HCT116 (cell line): ENCODE measurements at regions not wholly inside any gene's neighbourhood (a gene's known extent, or its start where the extent isn't known, plus 50 kb on each side); places are given as distances from the start of the nearest gene placed in this dataset.

Experiments used
- ATAC-seq: fragments of 200-7000 bp; cut with Tn5 transposase; 2 replicates; pipeline ENCODE4 v1.9.1; 2020; ENCODE audit warnings: mild to moderate bottlenecking, moderate library complexity
- BruUV-seq: library from RNA; stranded (reverse); fragments of 400-500 nt; replicated peaks from 2 replicates; lab custom pipeline; 2021; lab: Mats Ljungman, UMichigan
- CTCF ChIA-PET: fragments of 300-600 bp; sonication (Branson Sonifier 250); formaldehyde crosslinking; loops from one replicate; lab custom pipeline; 2021; ENCODE audit warnings: antibody characterized with exemption; lab: Charles Lee
- POLR2A ChIA-PET: fragments of 300-600, 350-600 bp; sonication (Branson Sonifier 250); formaldehyde crosslinking; loops from one replicate; lab custom pipeline; 2021; ENCODE audit warnings: antibody characterized with exemption; lab: Charles Lee
- RAD21 ChIA-PET, 2 experiments: fragments of 300-600 bp; sonication (Branson Sonifier 250); formaldehyde crosslinking; loops; one replicate each; lab custom pipeline; 2023; ENCODE audit warnings: low total read pairs in 2 of 2; ENCODE audit not compliant: uncharacterized antibody in 2 of 2, unreplicated experiment in 2 of 2, low non-redundant PET in 1 of 2; lab: Charles Lee
- DNase-seq: peaks from one replicate; pipeline ENCODE4 v3.0.0-alpha.2; 2010; ENCODE audit warnings: low read depth, low spot score
- H2AFZ ChIP-seq: fragments of 200-600 bp; shearing (Covaris generic), sonication (generic); 2 replicates; pipeline ENCODE4 v1.6.1; 2017; ENCODE audit warnings: low read depth, mixed run types, mixed read lengths, antibody characterized with exemption, low read length; ENCODE audit not compliant: poor library complexity, severe bottlenecking
- H3K27ac ChIP-seq: 2 replicates; pipeline ENCODE4 v1.5.1; 2012; ENCODE audit warnings: low read depth, low read length
- H3K27me3 ChIP-seq: fragments of 200-600 bp; sonication (generic); 2 replicates; pipeline ENCODE4 v1.6.1; 2016; ENCODE audit warnings: mixed run types, low read length, mixed read lengths; ENCODE audit not compliant: insufficient read depth
- H3K36me3 ChIP-seq, 2 experiments: fragments of 200-500 bp in 1 of 2; fragments of 200-600 bp in 1 of 2; sonication (Bioruptor generic) in 1 of 2; sonication (generic) in 1 of 2; 2 replicates each; pipeline versions ENCODE4 v1.5.1 to v1.6.1; 2014 to 2016; ENCODE audit warnings: low read length in 2 of 2, inconsistent platforms in 1 of 2, mixed read lengths in 1 of 2, mixed run types in 1 of 2; ENCODE audit not compliant: insufficient read depth in 2 of 2, control insufficient read depth in 1 of 2
- H3K4me1 ChIP-seq, 2 experiments: fragments of 200-600 bp in 1 of 2; sonication (generic) in 1 of 2; 2 replicates each; pipeline versions ENCODE4 v1.5.1 to v1.6.1; 2012 to 2017; ENCODE audit warnings: low read length in 2 of 2, inconsistent platforms in 1 of 2, mild to moderate bottlenecking in 1 of 2, mixed read lengths in 1 of 2, mixed run types in 1 of 2, moderate library complexity in 1 of 2; ENCODE audit not compliant: insufficient read depth in 2 of 2, control insufficient read depth in 1 of 2
- H3K4me2 ChIP-seq: fragments of 200-600 bp; sonication (generic); 2 replicates; pipeline ENCODE4 v1.6.1; 2017; ENCODE audit warnings: mixed run types, low read length, mixed read lengths
- H3K4me3 ChIP-seq, 2 experiments: fragments of 200-600 bp in 1 of 2; sonication (generic) in 1 of 2; replicated peaks in 1 of 2; 2 replicates each; pipeline ENCODE4 v1.5.1; 2011 to 2016; ENCODE audit warnings: low read length in 2 of 2, control low read depth in 1 of 2, low read depth in 1 of 2, mild to moderate bottlenecking in 1 of 2, mixed read lengths in 1 of 2, mixed run types in 1 of 2
- H3K79me2 ChIP-seq: fragments of 200-600 bp; sonication (generic); 2 replicates; pipeline ENCODE4 v1.6.1; 2017; ENCODE audit warnings: mild to moderate bottlenecking, mixed run types, low read length, moderate library complexity, mixed read lengths; ENCODE audit not compliant: insufficient read depth
- H3K9ac ChIP-seq: fragments of 200-600 bp; sonication (generic); 2 replicates; pipeline ENCODE4 v1.6.1; 2016; ENCODE audit warnings: low read length, mixed read lengths
- H3K9me2 ChIP-seq: fragments of 200-600 bp; sonication (generic), shearing (Covaris generic); 2 replicates; pipeline ENCODE4 v1.6.1; 2017; ENCODE audit warnings: mixed run types, mild to moderate bottlenecking, moderate library complexity; ENCODE audit not compliant: insufficient read depth
- H3K9me3 ChIP-seq, 2 experiments: fragments of 200-500 bp in 1 of 2; fragments of 200-600 bp in 1 of 2; sonication (Bioruptor generic) in 1 of 2; sonication (generic) in 1 of 2; 2 replicates each; pipeline ENCODE4 v1.6.1; 2014 to 2017; ENCODE audit warnings: low read length in 2 of 2, mixed read lengths in 2 of 2, inconsistent platforms in 1 of 2, low read depth in 1 of 2, mild to moderate bottlenecking in 1 of 2, mixed run types in 1 of 2, moderate library complexity in 1 of 2; ENCODE audit not compliant: control insufficient read depth in 1 of 2, insufficient read depth in 1 of 2
- H4K20me1 ChIP-seq: fragments of 200-600 bp; sonication (generic), shearing (Covaris generic); 2 replicates; pipeline ENCODE4 v1.6.1; 2017; ENCODE audit warnings: mixed run types, mild to moderate bottlenecking, moderate library complexity; ENCODE audit not compliant: insufficient read depth
- CTCF ChIP-seq, 3 experiments: fragments of 200-600 bp in 1 of 3; sonication (generic) in 1 of 3; IDR thresholded peaks in 2 of 3; conservative IDR thresholded peaks in 1 of 3; 2 replicates each; pipeline ENCODE4 v1.5.1; 2012 to 2017; ENCODE audit warnings: low read depth in 2 of 3, low read length in 2 of 3, antibody characterized with exemption in 1 of 3, borderline replicate concordance in 1 of 3, control low read depth in 1 of 3, mild to moderate bottlenecking in 1 of 3, mixed read lengths in 1 of 3, mixed run types in 1 of 3, moderate library complexity in 1 of 3; ENCODE audit not compliant: insufficient read depth in 1 of 3
- ELF1 ChIP-seq: IDR thresholded peaks from 2 replicates; pipeline ENCODE4 v1.6.1; 2012; ENCODE audit warnings: low read depth, borderline replicate concordance
- FOSL1 ChIP-seq: IDR thresholded peaks from 2 replicates; pipeline ENCODE4 v1.6.1; 2012; ENCODE audit warnings: low read depth
- POLR2AphosphoS5 ChIP-seq: IDR thresholded peaks from 2 replicates; pipeline ENCODE4 v1.6.1; 2011; ENCODE audit warnings: mild to moderate bottlenecking, low read depth, low read length, moderate library complexity
- REST ChIP-seq: IDR thresholded peaks from 2 replicates; pipeline ENCODE4 v1.6.1; 2012; ENCODE audit warnings: low read depth
- TCF7L2 ChIP-seq: IDR thresholded peaks from 2 replicates; pipeline ENCODE4 v1.7.0; 2011; ENCODE audit warnings: borderline replicate concordance, inconsistent platforms; ENCODE audit not compliant: insufficient read depth, insufficient read length; ENCODE audit errors: extremely low read depth
- YY1 ChIP-seq: IDR thresholded peaks from 2 replicates; pipeline ENCODE4 v1.6.1; 2011; ENCODE audit warnings: low read length, low read depth, moderate library complexity, mild to moderate bottlenecking; ENCODE audit not compliant: insufficient replicate concordance; ENCODE audit errors: extremely low read depth
- ZBTB33 ChIP-seq: IDR thresholded peaks from 2 replicates; pipeline ENCODE4 v1.6.1; 2011; ENCODE audit warnings: mild to moderate bottlenecking, low read length, moderate library complexity; ENCODE audit not compliant: insufficient replicate concordance; ENCODE audit errors: extremely low read depth
- ZFX ChIP-seq: fragments of 450-650 bp; IDR thresholded peaks from 2 replicates; pipeline ENCODE4 v1.6.1; 2017
- ZNF274 ChIP-seq: fragments of 200-500 bp; sonication (Bioruptor generic); IDR thresholded peaks from 2 replicates; pipeline ENCODE4 v1.6.1; 2014; ENCODE audit warnings: mild to moderate bottlenecking, low read depth, low read length, inconsistent platforms
- intact Hi-C: fragments of 100-400 bp; cut with micrococcal nuclease; formaldehyde crosslinking; loops from 2 replicates; pipeline ENCODE4 v1.10.0; 2022

GRCh38 chr9:88673886-88674285 is 138.9 kb downstream of the NXNL2 start:
- ChIA-PET CTCF (interaction anchor here (1.1 kb wide), 1 partner anchor 13 kb away, joined by 3 read pairs; no protein-coding TSS in a partner anchor), POLR2A (no interaction called here), RAD21 (no interaction called here)
- intact Hi-C loops = no loop called here
- Histone ChIP-seq H3K36me3 (no peaks in the 10 kb centered on the region), H3K27ac (no peak overlapping the region), H3K27me3 (no peaks in the 10 kb centered on the region), H3K4me3 (no peak overlapping the region), H4K20me1 (no peaks in the 10 kb centered on the region), H2AFZ (no peak overlapping the region), H3K9ac (no peak overlapping the region), H3K4me2 (no peak overlapping the region), H3K9me3 (no peaks in the 10 kb centered on the region), H3K79me2 (no peaks in the 10 kb centered on the region), H3K4me1 (no peaks in the 10 kb centered on the region), H3K9me2 (no peaks in the 10 kb centered on the region)
- ATAC-seq (no peak), DNase-seq (no peak)
- no TSS peak for BruUV-seq
- TF ChIP-seq FOSL1 (no peak), POLR2AphosphoS5 (no peak), CTCF (IDR thresholded peaks at IDR 0.05 in 2 of 3, conservative IDR thresholded peaks at IDR 0.05 in 1 of 3; ENCODE audit: borderline replicate concordance in 1 of 3, insufficient read depth in 1 of 3, low read depth in 2 of 3, low read length in 2 of 3) (no peak), ZBTB33 (no peak)

GRCh38 chr9:88676644-88677043 is 141.7 kb downstream of the NXNL2 start:
- H3K9me2 ChIP-seq = no peaks in the 10 kb centered on the region
- no peaks in the 10 kb centered on the region for H3K36me3 ChIP-seq
- CTCF ChIA-PET = no interaction called here
- POLR2A ChIA-PET = no interaction called here
- no peak overlapping the region for H3K27ac ChIP-seq
- intact Hi-C loops = no loop called here
- no peaks in the 10 kb centered on the region for H3K27me3 ChIP-seq
- H3K4me1 ChIP-seq = no peaks in the 10 kb centered on the region
- H4K20me1 ChIP-seq = no peaks in the 10 kb centered on the region
- H3K4me2 ChIP-seq = no peak overlapping the region
- ATAC-seq (no peak), DNase-seq (no peak)
- BruUV-seq = no TSS peak
- H2AFZ ChIP-seq = no peak overlapping the region
- H3K9me3 ChIP-seq = no peaks in the 10 kb centered on the region
- RAD21 ChIA-PET = no interaction called here
- H3K4me3 ChIP-seq = no peak overlapping the region
- H3K9ac ChIP-seq = no peak overlapping the region
- no peaks in the 10 kb centered on the region for H3K79me2 ChIP-seq
- TF ChIP-seq ZNF274 (no peak), YY1 (no peak), ZFX (no peak), FOSL1 (no peak), ELF1 (no peak), TCF7L2 (no peak), REST (no peak)
